K562 (cell line): ENCODE measurements at regions not wholly inside any gene's neighbourhood (a gene's known extent, or its start where the extent isn't known, plus 50 kb on each side); places are given as distances from the start of the nearest gene placed in this dataset.

Source experiments
- BCOR ChIP-seq: fragments of 450-650 bp; IDR thresholded peaks from 2 replicates; pipeline ENCODE4 v1.6.1; 2016
- FOXM1 ChIP-seq, 2 experiments: fragments of 450-650 bp in 1 of 2; sonication (generic) in 1 of 2; formaldehyde crosslinking in 1 of 2; IDR thresholded peaks; 2 replicates each; pipeline versions ENCODE4 v1.6.1 to v1.9.0; 2017 to 2022; ENCODE audit warnings: low read depth in 2 of 2, mild to moderate bottlenecking in 2 of 2, missing genetic modification reagents in 1 of 2, moderate library complexity in 1 of 2
- FOXP4 ChIP-seq: sonication (generic); formaldehyde crosslinking; IDR thresholded peaks from 2 replicates; pipeline ENCODE4 v1.8.0; 2022; ENCODE audit warnings: mild to moderate bottlenecking, missing genetic modification reagents, borderline replicate concordance
- MAFF ChIP-seq: IDR thresholded peaks from 2 replicates; pipeline ENCODE4 v1.6.1; 2012; ENCODE audit warnings: low read length, improper control_type of control experiment
- MAFG ChIP-seq: fragments of 450-650 bp; conservative IDR thresholded peaks from 2 replicates; pipeline ENCODE4 v1.6.1; 2016; ENCODE audit warnings: missing genetic modification characterization, missing compliant biosample characterization
- MBD2 ChIP-seq: sonication (generic); IDR thresholded peaks from 2 replicates; pipeline ENCODE4 v1.6.1; 2016; ENCODE audit warnings: low read depth, borderline replicate concordance
- NKRF ChIP-seq: fragments of 450-650 bp; IDR thresholded peaks from 2 replicates; pipeline ENCODE4 v1.6.1; 2016; ENCODE audit warnings: borderline replicate concordance
- TCF7 ChIP-seq: sonication (generic); IDR thresholded peaks from 2 replicates; pipeline ENCODE4 v1.6.1; 2016; ENCODE audit warnings: antibody characterized with exemption, borderline replicate concordance
- USF1 ChIP-seq: sonication (generic); formaldehyde crosslinking; IDR thresholded peaks from 2 replicates; pipeline ENCODE4 v1.9.0; 2022; ENCODE audit warnings: mild to moderate bottlenecking, missing genetic modification reagents
- VEZF1 ChIP-seq: fragments of 200-800 bp; sonication (Bioruptor generic); IDR thresholded peaks from 2 replicates; pipeline ENCODE4 v1.6.1; 2017; ENCODE audit warnings: missing genetic modification characterization, missing compliant biosample characterization
- ZBTB49 ChIP-seq: sonication (generic); formaldehyde crosslinking; IDR thresholded peaks from 2 replicates; pipeline ENCODE4 v1.8.0; 2022; ENCODE audit warnings: missing genetic modification reagents, mild to moderate bottlenecking, borderline replicate concordance
- ZC3H8 ChIP-seq: fragments of 450-650 bp; IDR thresholded peaks from 2 replicates; pipeline ENCODE4 v1.6.1; 2017
- ZNF324 ChIP-seq: fragments of 250-450 bp; sonication (Bioruptor Pico); IDR thresholded peaks from 2 replicates; pipeline ENCODE4 v1.4.0; 2020; ENCODE audit warnings: mild to moderate bottlenecking
- ZNF408 ChIP-seq: fragments of 250-450 bp; sonication (Bioruptor Pico); IDR thresholded peaks from 2 replicates; pipeline ENCODE4 v1.4.0; 2020; ENCODE audit warnings: low read depth, mild to moderate bottlenecking, moderate library complexity

- TF ChIP-seq FOXP4 (CRISPR knock-in tag) (no peak), VEZF1 (CRISPR knock-in tag) (no peak), ZNF408 (CRISPR knock-in tag) (no peak), MAFG (tag) (0 out of 2 replicates have a peak, but pooled peaks have one; percentile 22), ZBTB49 (CRISPR knock-in tag) (no peak), TCF7 (no peak), BCOR (no peak), MBD2 (no peak), NKRF (no peak), ZC3H8 (no peak), MAFF (0 out of 2 replicates have a peak, but pooled peaks have one; percentile 24), FOXM1 (IDR thresholded peaks at IDR 0.05; ENCODE audit: low read depth) (no peak), FOXM1 (CRISPR knock-in tag; IDR thresholded peaks at IDR 0.05; ENCODE audit: low read depth) (no peak), USF1 (CRISPR knock-in tag) (no peak), ZNF324 (no peak)
Observed at GRCh38 chr4:67040315-67040714, 505.0 kb downstream of the CENPC start (continued).
